DMS53 treated with DMSO at 0.1 percent for 48 hours (cell line): ENCODE measurements at regions not wholly inside any gene's neighbourhood (a gene's known extent, or its start where the extent isn't known, plus 50 kb on each side); places are given as distances from the start of the nearest gene placed in this dataset.

Source experiments
- DNase-seq: peaks from one replicate; lab custom pipeline; 2025; ENCODE audit not compliant: unreplicated experiment; lab: John Stamatoyannopoulos, UW

DNA sequence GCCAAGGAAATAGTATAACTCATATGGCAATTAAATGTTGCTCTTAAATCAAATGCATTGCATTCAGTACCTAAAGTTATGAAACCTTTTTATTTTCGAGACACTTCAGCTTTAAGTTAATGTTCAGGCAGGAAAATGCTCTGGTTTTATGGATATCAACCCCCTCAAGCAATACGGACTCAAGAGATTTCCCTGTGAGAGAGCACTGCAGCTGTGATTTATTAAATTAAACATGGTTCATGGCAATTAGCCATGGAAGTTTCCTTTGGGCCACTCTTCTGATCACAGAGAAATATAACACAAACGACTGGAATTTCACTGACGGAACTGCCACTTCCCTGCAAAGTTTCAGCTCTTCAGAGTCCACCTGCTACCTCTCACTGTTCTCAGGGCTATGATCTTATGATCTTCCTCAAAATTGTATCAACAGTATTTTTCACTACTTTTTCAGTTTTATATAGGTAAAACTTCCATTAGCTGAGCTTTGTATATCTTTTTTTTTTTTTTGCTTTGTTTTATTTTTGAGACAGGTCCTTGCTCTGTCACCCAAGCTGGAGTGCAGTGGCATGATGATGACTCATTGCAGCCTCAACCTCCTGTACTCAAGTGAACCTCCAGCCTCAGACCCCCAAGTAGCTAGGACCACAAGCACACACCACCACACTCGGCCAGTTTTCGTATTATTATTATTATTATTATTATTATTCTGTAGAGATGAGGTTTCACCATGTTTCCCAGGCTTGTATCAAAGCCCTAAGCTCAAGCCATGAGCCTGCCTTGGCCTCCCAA lies 923.1 kb upstream of the TMPRSS15 start:
- no peak for DNase-seq

DNA sequence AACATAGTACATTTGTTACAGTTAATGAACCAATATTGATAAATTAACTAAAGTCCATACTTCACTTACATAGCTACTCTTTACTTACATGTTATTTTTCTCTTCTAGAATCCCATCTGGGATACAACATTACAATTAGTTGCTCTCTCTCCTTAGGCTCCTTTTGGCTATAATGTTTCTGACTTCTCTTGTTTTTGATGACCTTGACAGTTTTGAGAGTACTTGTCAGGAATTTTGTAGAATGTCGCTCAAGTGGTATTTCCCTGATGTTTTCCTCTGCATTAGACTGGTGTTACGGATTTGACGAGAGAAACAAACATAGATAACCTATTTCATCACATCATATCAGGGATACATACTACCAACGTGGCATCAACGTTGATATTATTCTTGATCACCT lies 925.4 kb upstream of the TMPRSS15 start:
- no peak for DNase-seq

DNA sequence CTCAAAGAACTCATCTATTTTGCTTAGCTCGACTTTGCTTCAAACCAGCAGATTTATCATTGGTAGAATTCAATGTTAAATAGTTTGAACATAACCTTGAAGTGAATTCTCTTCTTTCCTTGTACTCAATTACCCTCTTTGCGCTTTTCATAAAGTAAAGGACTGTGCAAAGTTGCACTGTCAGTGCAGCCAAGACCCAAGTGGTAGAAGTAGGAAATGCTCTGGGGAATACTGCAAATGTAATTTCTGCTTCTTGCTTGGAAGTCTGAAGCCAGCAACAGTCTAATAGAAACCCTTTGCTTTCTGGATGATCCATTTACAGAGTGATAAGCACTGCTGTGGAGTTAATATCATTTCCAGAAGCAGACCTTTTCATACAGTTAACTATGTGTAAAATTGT lies 936.7 kb upstream of the TMPRSS15 start:
- no peak for DNase-seq

DNA sequence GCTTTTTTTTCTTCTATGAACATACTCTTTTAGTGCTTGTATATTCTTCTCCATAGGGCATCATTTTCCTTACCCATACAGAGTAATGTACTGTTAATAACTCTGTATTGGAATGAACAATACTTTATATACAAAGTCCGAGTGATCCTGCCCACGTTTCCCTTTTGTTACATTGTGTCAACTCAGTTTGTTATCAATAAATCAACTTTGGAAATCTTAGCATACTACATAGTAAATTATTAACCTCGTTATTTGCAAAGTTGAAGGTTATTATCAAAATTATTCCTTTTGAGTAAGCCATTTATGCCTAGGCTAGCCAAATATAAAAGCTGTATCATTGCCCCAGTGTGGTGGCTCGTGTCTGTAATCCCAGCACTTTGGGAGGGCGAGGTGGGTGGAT lies 937.4 kb upstream of the TMPRSS15 start:
- no peak for DNase-seq

DNA sequence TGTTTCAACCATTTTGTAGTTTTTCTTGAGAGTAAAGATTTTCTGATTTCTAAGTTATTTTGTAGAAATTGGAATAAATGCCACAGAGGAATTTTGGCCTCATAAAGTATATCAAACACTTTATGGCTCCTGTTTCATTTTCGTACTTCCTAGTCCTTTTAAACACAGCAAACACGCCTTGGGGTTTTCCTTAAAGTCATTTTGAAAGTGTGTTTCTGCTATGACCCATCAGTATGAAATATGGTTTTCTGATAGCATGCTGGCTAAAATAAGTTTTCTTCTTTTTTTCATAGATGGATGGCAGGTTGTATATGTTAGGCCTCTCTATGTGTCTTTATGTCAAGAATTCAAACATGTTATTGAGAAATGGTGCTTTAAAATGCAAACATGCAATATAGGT lies 940.1 kb upstream of the TMPRSS15 start:
- DNase-seq, result no peak

DNA sequence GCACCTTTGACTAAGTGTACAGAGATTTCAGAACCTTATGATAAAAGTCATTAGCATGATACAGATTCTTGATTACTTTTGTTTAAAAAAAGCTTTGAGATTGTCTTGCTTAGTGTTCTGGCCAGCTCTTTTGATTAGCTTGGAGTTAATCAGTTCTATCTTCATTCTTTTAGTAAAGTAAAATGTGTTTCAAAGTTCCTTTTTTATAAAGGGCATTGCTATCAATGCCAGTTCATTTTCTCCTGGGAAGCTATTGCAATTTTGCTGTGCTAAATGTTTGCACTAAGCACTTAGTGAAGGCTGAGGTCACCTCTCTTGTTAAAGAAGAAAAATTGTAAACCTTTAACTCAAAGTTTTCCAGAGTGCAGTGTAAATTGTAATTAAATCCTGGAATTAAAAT lies 946.7 kb upstream of the TMPRSS15 start:
- no peak for DNase-seq

DNA sequence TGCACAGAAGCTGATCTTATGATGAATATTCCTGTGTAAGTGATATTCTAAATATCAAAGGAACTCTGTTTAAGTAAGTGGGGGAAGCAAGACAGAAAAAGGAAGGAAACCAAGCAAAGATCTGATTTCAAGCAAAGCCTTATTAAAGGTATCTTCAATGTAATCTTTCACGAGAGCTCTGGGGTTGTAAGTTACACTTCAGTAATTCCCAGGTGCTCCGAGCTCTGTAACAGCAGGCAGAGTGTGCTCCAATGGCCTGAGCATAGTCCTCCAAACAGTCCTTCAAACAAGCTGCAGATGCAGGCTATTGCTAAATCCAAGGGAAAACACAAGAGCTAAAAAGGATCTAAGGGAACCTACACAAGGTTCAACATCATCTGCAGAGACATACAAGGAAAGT lies 949.7 kb upstream of the TMPRSS15 start:
- DNase-seq, result peak; percentile 4

DNA sequence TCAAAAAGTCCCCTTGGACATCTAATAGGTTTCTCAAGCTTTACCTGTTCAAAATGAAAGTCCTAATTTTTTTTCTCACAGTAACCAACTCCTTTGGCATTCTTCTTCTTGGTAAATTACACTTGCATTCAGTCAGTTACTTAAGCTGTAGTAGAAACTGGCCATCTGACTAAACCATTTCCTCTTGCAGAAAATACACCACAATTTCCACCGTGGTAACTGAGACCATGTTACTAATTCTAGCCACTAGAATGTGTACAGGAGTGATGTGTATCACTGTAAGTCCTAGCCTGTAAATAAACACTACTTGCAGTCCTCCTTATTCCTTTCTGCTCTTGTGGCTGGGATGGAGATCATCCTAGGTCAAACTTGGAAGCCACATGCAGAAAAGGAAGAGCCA lies 965.4 kb upstream of the TMPRSS15 start:
- DNase-seq, result no peak

DNA sequence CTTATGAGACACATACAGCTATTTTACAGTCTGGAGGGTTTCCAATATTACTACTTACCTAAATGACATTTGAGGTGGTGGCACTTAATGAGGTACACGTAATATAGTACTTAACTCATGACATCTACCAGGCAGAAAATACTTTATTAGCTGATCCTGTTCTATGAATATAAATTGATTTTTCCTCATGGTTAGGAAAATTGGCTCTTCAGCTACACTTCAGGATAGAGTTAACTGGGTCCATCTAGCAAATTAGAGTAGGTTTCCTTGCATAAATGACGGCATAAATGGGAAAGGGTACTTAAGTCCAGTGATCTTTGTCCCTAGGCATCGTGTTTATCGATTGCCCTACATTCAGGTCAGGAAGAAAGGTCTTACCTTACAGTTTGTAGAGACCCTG lies 988.8 kb upstream of the TMPRSS15 start:
- DNase-seq, result no peak

DNA sequence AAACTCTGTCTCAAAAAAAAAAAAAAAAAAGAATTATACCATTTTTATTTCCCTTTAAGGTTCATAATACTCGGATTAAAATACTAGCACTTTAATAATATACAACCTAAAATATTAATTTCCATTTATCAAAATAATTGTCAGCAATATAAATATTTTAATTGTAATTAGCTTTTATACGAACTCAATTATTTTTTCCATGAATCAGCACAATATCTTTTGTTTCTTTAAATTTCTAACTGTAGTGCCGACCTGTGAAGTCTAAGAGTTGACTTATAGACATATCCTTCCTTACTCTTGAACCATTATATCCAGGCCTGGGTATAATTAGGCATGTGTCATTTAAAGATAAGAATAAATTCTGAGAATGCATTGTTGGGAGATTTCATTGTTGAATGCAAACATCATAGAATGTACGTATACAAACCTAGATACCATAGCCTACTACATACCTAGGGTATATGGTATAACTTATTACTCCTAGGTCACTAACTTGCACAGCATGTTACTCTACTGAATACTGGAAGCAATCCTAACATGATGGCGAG lies 996.7 kb upstream of the TMPRSS15 start:
- no peak for DNase-seq

DNA sequence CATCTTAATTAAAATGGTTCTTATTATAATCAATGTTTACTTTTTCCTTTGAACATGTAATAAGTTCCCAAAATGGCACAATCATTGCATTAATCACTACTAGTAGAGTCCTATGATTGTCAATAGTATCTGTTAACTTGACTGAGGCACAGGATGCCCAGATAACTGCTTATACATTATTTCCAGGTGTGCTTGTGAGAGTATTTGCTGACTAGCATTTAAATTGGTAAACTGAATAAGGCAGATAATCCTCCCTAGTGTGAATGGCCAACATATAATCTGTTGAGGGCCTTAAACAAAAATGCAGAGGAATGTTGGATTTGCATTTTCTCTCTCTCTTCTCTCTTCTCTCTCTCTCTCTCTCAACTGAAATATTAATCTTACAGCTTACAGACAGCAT lies 999.3 kb upstream of the TMPRSS15 start:
- no peak for DNase-seq

DNA sequence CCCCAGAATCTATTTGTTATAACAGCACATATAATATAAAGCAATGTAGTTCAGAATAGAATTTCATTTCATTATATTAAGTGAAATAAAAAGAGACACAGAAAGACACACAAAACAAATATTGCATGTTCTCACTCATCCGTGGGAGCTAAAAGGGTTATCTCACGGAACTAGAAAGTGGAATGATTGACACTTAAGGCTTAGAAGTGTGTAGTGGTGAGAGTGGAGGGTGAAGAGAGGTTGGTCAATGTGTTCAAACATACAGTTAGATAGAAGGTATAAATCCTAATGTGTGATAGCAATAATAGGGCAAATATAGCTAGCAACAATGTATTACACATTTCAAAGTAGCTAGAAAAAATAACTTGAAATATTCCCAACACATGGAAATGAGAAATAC lies 1001.7 kb upstream of the TMPRSS15 start:
- DNase-seq, result no peak

DNA sequence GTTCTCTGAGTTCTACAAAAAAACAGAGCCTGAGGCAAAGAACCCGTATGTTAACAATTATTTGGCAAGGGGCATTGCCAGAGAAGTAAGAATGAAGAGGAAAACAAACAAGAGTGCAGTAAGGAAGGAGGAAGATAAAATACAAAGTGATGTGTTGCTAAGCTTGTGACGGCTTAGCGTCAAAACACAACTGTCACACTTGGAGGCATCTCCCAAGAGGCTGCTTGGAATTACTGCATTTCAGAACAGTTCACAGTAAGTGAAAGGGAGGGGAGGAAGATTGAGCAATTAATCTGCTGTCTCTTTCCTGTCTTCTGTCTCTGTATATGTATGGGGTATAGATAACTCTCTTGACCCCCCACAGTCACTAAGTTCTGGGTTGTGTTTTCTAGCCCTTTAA lies 1017.0 kb upstream of the TMPRSS15 start:
- DNase-seq, result no peak

DNA sequence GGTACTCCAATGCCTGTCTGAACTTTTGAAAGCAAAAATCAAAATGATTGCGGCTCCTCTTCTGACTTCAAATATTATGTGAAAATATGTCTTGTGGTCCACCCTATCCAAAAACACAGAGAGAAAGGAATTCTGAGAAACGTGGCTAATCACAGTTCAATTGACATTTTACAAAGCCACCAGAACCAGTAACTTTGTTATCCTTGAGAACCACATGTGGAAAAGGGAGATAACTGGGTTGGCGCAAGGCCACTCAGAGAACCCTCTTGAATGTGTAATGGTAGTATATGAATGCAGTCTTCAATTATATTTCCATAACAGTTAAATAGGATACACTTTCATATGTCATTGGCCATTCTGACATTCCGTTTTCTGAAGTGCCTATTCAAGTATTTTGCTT lies 1030.0 kb upstream of the TMPRSS15 start:
- DNase-seq, result no peak

DNA sequence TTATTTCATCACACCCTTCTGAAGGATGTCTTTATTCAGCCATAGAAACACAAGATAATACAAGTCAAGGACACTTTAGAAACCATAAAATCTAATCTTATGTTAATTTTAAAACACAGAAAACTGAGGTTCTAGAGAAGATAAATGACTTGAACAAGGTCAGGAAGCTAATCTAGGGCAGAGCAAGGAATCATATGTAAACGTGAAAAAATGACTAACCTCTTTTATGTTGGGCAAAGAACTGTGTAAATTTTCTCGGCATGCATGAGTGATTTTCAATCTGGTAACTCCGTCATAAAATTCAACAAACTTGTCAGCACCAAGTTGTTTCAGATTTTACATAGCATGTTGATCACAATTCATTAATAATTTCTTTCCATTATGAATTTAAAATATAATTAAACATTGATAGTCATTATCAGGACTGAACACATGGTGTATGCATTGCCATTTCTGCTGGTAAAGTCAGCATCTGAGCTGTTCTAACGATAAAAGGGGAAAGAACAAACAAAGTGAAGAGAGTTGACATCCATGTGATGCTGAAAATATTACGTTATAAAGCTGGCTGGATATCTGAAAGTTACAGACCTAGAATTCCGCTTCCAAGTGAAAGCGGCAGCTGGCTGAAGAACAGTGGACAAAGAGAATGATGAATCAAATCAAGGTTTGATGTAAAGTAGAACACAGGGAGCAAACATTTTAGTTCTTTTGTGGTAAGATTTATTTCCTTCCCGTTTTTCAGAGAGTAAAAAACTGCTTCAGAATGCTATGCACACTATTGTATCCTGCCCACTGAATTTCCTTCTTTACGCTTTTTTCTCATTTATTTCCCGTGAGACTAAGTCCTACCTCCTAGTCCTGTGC lies 1037.4 kb upstream of the TMPRSS15 start:
- DNase-seq, result peak; percentile 67

DNA sequence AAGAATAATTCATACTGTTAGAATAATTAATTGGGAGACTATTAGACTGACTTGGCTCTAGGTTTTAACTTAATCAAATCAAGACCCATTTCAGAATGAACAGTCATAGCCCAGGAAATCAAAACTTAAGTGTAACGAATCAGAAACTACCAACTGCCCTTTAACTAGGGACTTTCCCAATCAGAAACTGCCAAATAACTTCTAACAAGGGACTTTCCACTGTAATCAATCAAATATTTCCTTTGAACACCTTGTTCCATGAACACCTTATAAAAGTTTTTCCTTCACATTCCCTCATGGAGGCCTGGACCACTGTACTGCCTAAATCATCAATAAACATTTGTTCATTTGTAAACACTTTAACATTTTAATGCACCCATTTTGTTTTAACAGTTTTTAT lies 1054.7 kb upstream of the TMPRSS15 start:
- no peak for DNase-seq

DNA sequence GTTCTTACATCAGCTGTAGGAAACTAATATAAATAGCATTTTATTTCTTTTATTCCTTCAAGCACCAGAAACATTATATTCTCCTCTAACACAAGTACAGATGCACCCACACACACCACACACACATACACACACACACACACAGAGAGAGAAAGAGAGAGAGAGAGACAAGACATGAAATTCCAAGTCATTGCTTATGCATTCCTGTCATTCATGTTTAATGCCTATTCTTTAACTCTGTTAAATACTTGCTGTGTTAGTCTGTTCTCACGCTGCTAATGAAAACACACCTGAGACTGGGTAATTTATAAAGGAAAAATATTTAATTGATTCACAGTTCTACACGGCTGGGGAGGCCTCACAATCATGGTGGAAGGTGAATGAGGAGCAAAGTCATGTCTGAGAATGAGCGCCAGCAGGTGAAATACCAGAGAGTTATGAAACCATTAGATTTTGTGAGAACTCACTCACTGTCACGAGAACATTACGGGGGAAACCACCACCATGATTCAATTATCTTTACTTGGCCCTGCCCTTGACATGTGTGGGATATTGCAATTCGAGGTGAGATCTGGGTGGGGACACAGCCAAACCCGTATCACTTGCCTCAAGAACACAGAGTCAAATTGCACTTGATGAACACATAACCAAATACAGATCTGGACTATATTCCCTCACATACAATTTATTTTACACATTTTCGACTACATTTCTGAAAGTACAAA lies 1058.1 kb upstream of the TMPRSS15 start:
- no peak for DNase-seq

DNA sequence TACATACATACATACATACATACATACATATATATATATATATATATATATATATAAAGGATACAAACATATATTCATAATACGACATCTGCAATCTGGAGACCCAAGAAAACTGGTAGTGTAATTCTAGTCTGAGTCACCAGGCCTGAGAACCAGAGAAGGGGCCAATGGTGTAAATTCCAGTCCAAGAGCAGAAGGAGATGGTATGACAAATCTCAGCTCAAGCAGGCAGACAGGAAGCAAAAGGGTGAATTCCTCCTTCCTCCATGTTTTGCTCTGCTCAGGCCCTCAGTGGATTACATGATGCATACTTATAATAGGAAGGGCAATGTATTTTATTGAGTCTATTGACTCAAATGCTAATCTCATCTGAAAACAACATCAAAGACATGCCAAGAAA lies 1060.4 kb upstream of the TMPRSS15 start:
- no peak for DNase-seq

DNA sequence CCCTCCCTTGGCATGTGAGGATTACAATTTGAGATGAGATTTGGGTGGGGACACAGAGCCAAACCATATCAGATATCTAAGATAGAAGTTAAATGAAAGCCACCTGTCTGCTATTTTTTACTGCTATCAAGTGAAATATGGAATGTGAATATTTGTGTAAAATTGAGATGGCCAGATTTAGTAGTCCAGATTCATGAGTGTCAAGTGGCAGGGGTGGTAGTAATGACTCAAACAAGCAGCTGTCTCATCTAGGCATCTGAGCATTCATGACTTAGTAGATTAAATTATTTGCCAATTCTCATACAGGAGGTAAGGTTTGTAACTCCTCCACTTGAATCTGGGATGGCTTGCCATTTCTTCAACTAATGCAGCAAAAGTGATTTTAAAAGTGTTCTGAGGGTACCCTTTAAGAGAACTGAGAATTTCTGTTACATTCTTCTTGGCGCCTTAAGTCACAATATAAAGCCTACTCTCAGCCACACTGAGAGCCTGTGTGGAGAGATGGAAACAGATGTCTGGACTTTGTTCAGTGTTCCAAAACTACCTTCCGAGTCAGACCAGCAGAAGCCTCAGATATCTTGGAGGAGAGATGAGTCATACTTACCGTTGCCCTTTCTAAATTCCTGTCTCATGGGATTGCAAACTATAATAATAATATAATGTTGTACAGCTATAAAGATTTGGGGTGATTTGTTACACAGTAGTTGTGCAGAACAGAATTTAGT lies 1065.6 kb upstream of the TMPRSS15 start:
- no peak for DNase-seq

DNA sequence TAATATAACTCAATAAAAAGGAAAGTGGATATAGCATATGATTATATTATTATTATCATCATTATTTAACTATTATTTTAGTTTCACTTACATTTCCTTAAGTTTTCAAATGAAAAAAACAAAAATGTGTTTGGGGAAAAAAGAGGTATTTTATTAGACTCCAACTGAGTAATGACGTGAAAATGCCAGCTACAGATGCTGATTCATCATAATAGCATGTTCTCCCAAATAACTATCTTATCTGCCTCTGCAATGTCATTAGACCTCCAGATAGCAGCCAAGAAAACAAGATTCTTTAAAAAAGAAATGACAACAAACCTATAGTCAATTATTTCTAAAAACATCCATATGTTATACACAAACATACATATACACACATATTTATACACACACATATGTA lies 1071.9 kb upstream of the TMPRSS15 start:
- no peak for DNase-seq

DNA sequence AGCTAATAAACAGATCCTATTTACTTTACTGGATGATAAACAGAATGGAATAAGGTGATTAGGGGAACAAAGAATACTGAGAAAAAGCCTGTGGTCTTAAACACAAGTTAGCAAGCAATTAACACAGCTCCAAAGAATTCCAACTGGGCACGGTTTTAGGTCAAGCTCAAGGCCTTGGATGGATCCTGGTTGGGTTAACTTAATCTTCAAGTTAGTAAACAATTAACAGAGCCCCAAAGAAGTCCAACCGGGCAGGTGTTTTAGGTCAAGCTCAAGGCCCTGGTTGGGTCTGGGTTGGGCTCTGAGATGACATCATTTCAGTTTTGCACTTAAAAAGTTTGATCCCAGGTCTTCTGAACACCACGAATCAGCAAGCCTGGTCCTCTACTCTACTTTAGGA lies 1086.3 kb upstream of the TMPRSS15 start:
- DNase-seq, result no peak
